OCI-LY7 (cell line): ENCODE measurements at regions not wholly inside any gene's neighbourhood (a gene's known extent, or its start where the extent isn't known, plus 50 kb on each side); places are given as distances from the start of the nearest gene placed in this dataset.

Source experiments
- BruUV-seq: library from RNA; stranded (reverse); fragments of 400-500 nt; replicated peaks from 2 replicates; lab custom pipeline; 2021; lab: Mats Ljungman, UMichigan
- CTCF ChIA-PET: fragments of 300-600 bp; sonication (Branson Sonifier 250); formaldehyde crosslinking; loops from one replicate; lab custom pipeline; 2022; ENCODE audit warnings: antibody characterized with exemption; ENCODE audit not compliant: unreplicated experiment; lab: Charles Lee
- POLR2A ChIA-PET: fragments of 300-600 bp; sonication (Branson Sonifier 250); formaldehyde crosslinking; loops from one replicate; lab custom pipeline; 2022; ENCODE audit warnings: antibody characterized with exemption; lab: Charles Lee
- DNase-seq: peaks from one replicate; pipeline ENCODE4 v3.0.0-alpha.2; 2015; ENCODE audit warnings: low spot score
- H2AFZ ChIP-seq: fragments of 200-600 bp; sonication (generic), shearing (Covaris generic); 2 replicates; pipeline ENCODE4 v1.6.1; 2014; ENCODE audit warnings: mild to moderate bottlenecking, antibody characterized with exemption, low read length, moderate library complexity
- H3K27ac ChIP-seq: fragments of 200-600 bp; sonication (generic); 2 replicates; pipeline ENCODE4 v1.5.1; 2014; ENCODE audit warnings: mixed run types, low read depth, mild to moderate bottlenecking, moderate library complexity, low read length, inconsistent platforms; ENCODE audit not compliant: poor library complexity, severe bottlenecking
- H3K36me3 ChIP-seq: fragments of 200-600 bp; sonication (generic); 2 replicates; pipeline ENCODE4 v1.6.1; 2014; ENCODE audit warnings: mild to moderate bottlenecking, antibody characterized with exemption, low read length, moderate library complexity, mixed read lengths; ENCODE audit not compliant: insufficient read depth
- H3K4me1 ChIP-seq: fragments of 200-600 bp; sonication (generic); 2 replicates; pipeline ENCODE4 v1.5.1; 2014; ENCODE audit warnings: mild to moderate bottlenecking, low read length; ENCODE audit not compliant: insufficient read depth, poor library complexity, severe bottlenecking
- H3K4me2 ChIP-seq: fragments of 200-600 bp; sonication (generic); 2 replicates; pipeline ENCODE4 v1.6.1; 2014; ENCODE audit warnings: mild to moderate bottlenecking, low read length
- H3K4me3 ChIP-seq: fragments of 200-600 bp; sonication (generic); 2 replicates; pipeline ENCODE4 v1.5.1; 2014; ENCODE audit warnings: mild to moderate bottlenecking, low read depth, low read length; ENCODE audit not compliant: poor library complexity, severe bottlenecking
- H3K79me2 ChIP-seq: fragments of 200-600 bp; sonication (generic); 2 replicates; pipeline ENCODE4 v1.6.1; 2016; ENCODE audit warnings: low read depth, mild to moderate bottlenecking, low read length, moderate library complexity, mixed read lengths; ENCODE audit not compliant: insufficient read depth
- H3K9me2 ChIP-seq: fragments of 200-600 bp; sonication (generic); 2 replicates; pipeline ENCODE4 v1.6.1; 2016; ENCODE audit warnings: mild to moderate bottlenecking, low read length, mixed read lengths; ENCODE audit not compliant: insufficient read depth
- H3K9me3 ChIP-seq: fragments of 200-600 bp; sonication (generic); 2 replicates; pipeline ENCODE4 v1.6.1; 2014; ENCODE audit warnings: mild to moderate bottlenecking, mixed run types, low read length, mixed read lengths
- H4K20me1 ChIP-seq: fragments of 200-600 bp; sonication (generic); 2 replicates; pipeline ENCODE4 v1.6.1; 2014; ENCODE audit warnings: mild to moderate bottlenecking, antibody characterized with exemption, low read length, moderate library complexity, mixed read lengths; ENCODE audit not compliant: insufficient read depth
- CTCF ChIP-seq: fragments of 200-600 bp; sonication (generic); conservative IDR thresholded peaks from 2 replicates; pipeline ENCODE4 v1.5.1; 2014; ENCODE audit warnings: mild to moderate bottlenecking, antibody characterized with exemption, low read length, moderate library complexity, mixed read lengths
- EZH2phosphoT487 ChIP-seq: fragments of 200-600 bp; sonication (generic); IDR thresholded peaks from 2 replicates; pipeline ENCODE4 v1.6.1; 2018; ENCODE audit warnings: low read depth, borderline replicate concordance, mild to moderate bottlenecking, mixed run types, antibody characterized with exemption, low read length, moderate library complexity, mixed read lengths
- intact Hi-C: fragments of 100-400 bp; cut with micrococcal nuclease; formaldehyde crosslinking; loops from one replicate; pipeline ENCODE4 v1.10.0; 2022; ENCODE audit not compliant: unreplicated experiment

DNA sequence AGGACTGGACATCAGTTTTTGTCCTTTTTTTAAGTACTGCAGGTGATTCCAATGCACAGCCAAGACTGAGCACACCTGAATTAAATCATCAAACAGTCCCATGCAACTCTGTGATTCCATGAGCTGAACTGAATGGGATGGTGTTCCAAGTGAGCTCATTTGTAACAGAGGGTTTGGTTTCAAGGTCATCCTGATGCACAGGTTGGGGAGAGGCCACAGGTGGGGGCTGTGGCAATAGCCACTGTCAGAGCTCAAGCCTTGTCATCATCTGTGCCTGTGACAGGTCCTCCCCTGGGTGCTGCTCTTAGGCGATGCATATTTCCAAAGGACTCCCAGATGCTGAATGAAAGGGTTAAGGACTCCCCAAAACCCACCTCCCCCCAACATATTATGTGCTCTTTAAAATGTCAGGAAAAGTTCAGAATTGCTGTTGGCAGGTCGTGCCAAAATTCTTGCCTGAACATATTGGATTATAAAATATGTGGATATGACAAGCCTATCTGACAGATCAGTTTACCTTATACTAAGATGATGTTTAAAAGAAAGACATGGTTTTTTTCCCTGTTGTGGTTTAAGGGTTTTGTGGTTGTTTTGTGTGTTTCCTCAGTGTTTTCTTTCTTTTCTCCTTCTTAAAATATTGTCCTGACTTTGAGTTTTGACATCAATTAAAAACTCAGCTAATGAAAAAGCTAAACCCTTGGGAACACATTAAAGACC, 263.5 kb upstream of the SIX2 start:
- H3K27ac ChIP-seq = no peak overlapping the region
- H2AFZ ChIP-seq = peak overlapping the region; percentile 4; the same call in 1 of the 2 replicates
- DNase-seq = no peak
- H3K4me3 ChIP-seq = no peak overlapping the region
- no peaks in the 10 kb centered on the region for H4K20me1 ChIP-seq
- CTCF ChIA-PET = no interaction called here
- H3K9me3 ChIP-seq = no peaks in the 10 kb centered on the region
- no peak overlapping the region for H3K4me2 ChIP-seq
- intact Hi-C loops = no loop called here
- H3K9me2 ChIP-seq = no peaks in the 10 kb centered on the region
- no peaks in the 10 kb centered on the region for H3K79me2 ChIP-seq
- peaks cover 4% of the 10 kb centered on the region for H3K4me1 ChIP-seq
- BruUV-seq = no TSS peak
- POLR2A ChIA-PET = interaction anchor here (1.1 to 2.1 kb wide), 2 partner anchors 9 to 10 kb away, joined by 3 to 10 read pairs; no protein-coding TSS in a partner anchor
- TF ChIP-seq CTCF (no peak), EZH2phosphoT487 (no peak)
- no peaks in the 10 kb centered on the region for H3K36me3 ChIP-seq

DNA sequence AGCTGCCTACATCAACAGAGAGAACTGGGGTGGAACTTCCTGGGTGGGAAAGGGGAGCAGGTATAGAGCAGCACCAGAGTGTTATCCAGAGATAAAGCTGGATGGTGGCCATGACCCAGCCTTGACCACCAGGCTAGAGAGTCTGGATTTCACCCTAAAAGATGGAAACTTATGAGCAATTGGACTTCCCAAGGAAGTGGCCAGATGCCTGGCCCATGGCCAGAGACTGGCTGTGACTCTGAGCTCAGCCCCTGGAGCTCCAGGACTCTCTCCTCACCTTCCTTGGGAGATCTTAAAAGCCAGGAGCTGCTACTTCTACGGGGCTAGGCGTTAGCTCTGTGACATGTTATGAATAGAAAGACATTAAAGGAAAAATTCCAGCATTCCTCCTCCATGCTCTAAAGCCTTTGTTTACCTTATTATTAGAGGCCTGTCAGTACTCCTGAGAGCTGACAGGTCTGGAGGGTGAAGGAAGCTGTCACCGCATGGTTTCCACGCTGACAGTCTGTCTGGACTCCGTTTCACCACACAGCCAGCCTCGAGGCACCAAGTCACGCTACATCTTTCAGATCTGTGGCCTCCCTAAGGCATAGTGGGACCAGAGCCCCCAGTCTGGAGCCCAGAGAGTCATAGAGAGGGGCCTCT, 260.0 kb upstream of the SIX2 start:
- Histone ChIP-seq H2AFZ (no peak overlapping the region), H3K36me3 (no peaks in the 10 kb centered on the region), H3K9me2 (no peaks in the 10 kb centered on the region), H3K4me1 (peaks cover 2% of the 10 kb centered on the region), H3K4me2 (no peak overlapping the region), H4K20me1 (no peaks in the 10 kb centered on the region), H3K79me2 (no peaks in the 10 kb centered on the region), H3K27ac (no peak overlapping the region), H3K4me3 (no peak overlapping the region), H3K9me3 (no peaks in the 10 kb centered on the region)
- intact Hi-C loops = no loop called here
- no TSS peak for BruUV-seq
- no peak for DNase-seq
- ChIA-PET POLR2A (no interaction called here), CTCF (no interaction called here)
- no peak for TF ChIP-seq EZH2phosphoT487
- TF ChIP-seq CTCF = no peak

GRCh38 chr2:45268631-45269030, 259.4 kb upstream of the SIX2 start:
- no peak for TF ChIP-seq EZH2phosphoT487
- no peak for TF ChIP-seq CTCF
- CTCF ChIA-PET = no interaction called here
- POLR2A ChIA-PET = interaction anchor here (0.6 kb wide), 1 partner anchor 100 kb away, joined by 3 read pairs; no protein-coding TSS in a partner anchor
- no peak overlapping the region for H3K4me3 ChIP-seq
- no peaks in the 10 kb centered on the region for H3K79me2 ChIP-seq
- no peaks in the 10 kb centered on the region for H3K36me3 ChIP-seq
- H2AFZ ChIP-seq = no peak overlapping the region
- no peaks in the 10 kb centered on the region for H4K20me1 ChIP-seq
- H3K27ac ChIP-seq = no peak overlapping the region
- no TSS peak for BruUV-seq
- intact Hi-C loops = no loop called here
- no peak overlapping the region for H3K4me2 ChIP-seq
- H3K9me3 ChIP-seq = no peaks in the 10 kb centered on the region
- H3K9me2 ChIP-seq = no peaks in the 10 kb centered on the region
- no peak for DNase-seq
- peaks cover 8% of the 10 kb centered on the region for H3K4me1 ChIP-seq
